ENCODE measurements at regions not wholly inside any gene's neighbourhood (a gene's known extent, or its start where the extent isn't known, plus 50 kb on each side); places are given as distances from the start of the nearest gene placed in this dataset.
"Not testable (repeated sequence)": the region's sequence is repeated elsewhere in the genome, so short reads cannot be mapped to it uniquely, and the experiment has no call there.

- not testable (repeated sequence) for H3K36me3 Mint-ChIP-seq (ENCODE audit: low read depth); H3K4me3 Mint-ChIP-seq
Measured at GRCh38 chr2:196298106-196298723, 126.8 kb upstream of the STK17B start.

GRCh38 chr2:196307775-196308305 lies 136.5 kb upstream of the STK17B start:
- Mint-ChIP-seq H3K4me1 (ENCODE audit: low read depth) (peaks cover 2% of the 10 kb centered on the region), H3K27me3 (ENCODE audit: low read depth) (peaks cover 14% of the 10 kb centered on the region), H3K36me3 (ENCODE audit: low read depth) (no peaks in the 10 kb centered on the region), H3K9me3 (no peaks in the 10 kb centered on the region), H3K4me3 (no peak overlapping the region), H3K27ac (no peak overlapping the region)

More at GRCh38 chr2:196298106-196298723, 126.8 kb upstream of the STK17B start:
- H3K4me1 Mint-ChIP-seq (ENCODE audit: low read depth); H3K9me3 Mint-ChIP-seq; H3K27ac Mint-ChIP-seq; H3K27me3 Mint-ChIP-seq (ENCODE audit: low read depth): not testable (repeated sequence)

GRCh38 chr2:196309691-196310090 lies 138.3 kb upstream of the STK17B start:
- Mint-ChIP-seq H3K9me3 (no peaks in the 10 kb centered on the region), H3K27ac (no peak overlapping the region), H3K27me3 (ENCODE audit: low read depth) (peaks cover 14% of the 10 kb centered on the region), H3K4me3 (no peak overlapping the region), H3K36me3 (ENCODE audit: low read depth) (no peaks in the 10 kb centered on the region), H3K4me1 (ENCODE audit: low read depth) (no peaks in the 10 kb centered on the region)

GRCh38 chr2:196314157-196314556 lies 142.8 kb upstream of the STK17B start:
- peaks cover 7% of the 10 kb centered on the region for H3K27me3 Mint-ChIP-seq (ENCODE audit: low read depth)
- no peaks in the 10 kb centered on the region for H3K36me3 Mint-ChIP-seq (ENCODE audit: low read depth)
- no peaks in the 10 kb centered on the region for H3K4me1 Mint-ChIP-seq (ENCODE audit: low read depth)
- no peak overlapping the region for H3K4me3 Mint-ChIP-seq
- no peaks in the 10 kb centered on the region for H3K9me3 Mint-ChIP-seq
- H3K27ac Mint-ChIP-seq: no peak overlapping the region

GRCh38 chr2:196314780-196315179 lies 143.4 kb upstream of the STK17B start:
- no peak overlapping the region for H3K4me3 Mint-ChIP-seq
- no peak overlapping the region for H3K27ac Mint-ChIP-seq
- no peaks in the 10 kb centered on the region for H3K9me3 Mint-ChIP-seq
- no peaks in the 10 kb centered on the region for H3K4me1 Mint-ChIP-seq (ENCODE audit: low read depth)
- no peaks in the 10 kb centered on the region for H3K36me3 Mint-ChIP-seq (ENCODE audit: low read depth)
- peaks cover under 1% of the 10 kb centered on the region for H3K27me3 Mint-ChIP-seq (ENCODE audit: low read depth)

- Mint-ChIP-seq H3K4me1 (ENCODE audit: low read depth) (no peaks in the 10 kb centered on the region), H3K27me3 (ENCODE audit: low read depth) (no peaks in the 10 kb centered on the region), H3K36me3 (ENCODE audit: low read depth) (no peaks in the 10 kb centered on the region), H3K27ac (no peak overlapping the region), H3K9me3 (no peaks in the 10 kb centered on the region), H3K4me3 (no peak overlapping the region)
Measured at GRCh38 chr2:196315388-196316049, 144.1 kb upstream of the STK17B start.

GRCh38 chr2:196316050-196316430 lies 144.7 kb upstream of the STK17B start:
- Mint-ChIP-seq H3K36me3 (ENCODE audit: low read depth) (no peaks in the 10 kb centered on the region), H3K9me3 (no peaks in the 10 kb centered on the region), H3K27me3 (ENCODE audit: low read depth) (no peaks in the 10 kb centered on the region), H3K4me3 (no peak overlapping the region), H3K27ac (no peak overlapping the region), H3K4me1 (ENCODE audit: low read depth) (no peaks in the 10 kb centered on the region)

- Mint-ChIP-seq H3K4me1 (ENCODE audit: low read depth) (no peaks in the 10 kb centered on the region), H3K9me3 (no peaks in the 10 kb centered on the region), H3K4me3 (no peak overlapping the region), H3K36me3 (ENCODE audit: low read depth) (no peaks in the 10 kb centered on the region), H3K27me3 (ENCODE audit: low read depth) (peaks cover 8% of the 10 kb centered on the region), H3K27ac (no peak overlapping the region)
Measured at GRCh38 chr2:196318517-196319377, 147.4 kb upstream of the STK17B start.

GRCh38 chr2:196322973-196323810 lies 151.8 kb upstream of the STK17B start:
- H3K4me1 Mint-ChIP-seq (ENCODE audit: low read depth): no peaks in the 10 kb centered on the region
- peaks cover 19% of the 10 kb centered on the region for H3K27me3 Mint-ChIP-seq (ENCODE audit: low read depth)
- H3K27ac Mint-ChIP-seq: no peak overlapping the region
- H3K36me3 Mint-ChIP-seq (ENCODE audit: low read depth): no peaks in the 10 kb centered on the region
- H3K4me3 Mint-ChIP-seq: no peak overlapping the region
- H3K9me3 Mint-ChIP-seq: no peaks in the 10 kb centered on the region

GRCh38 chr2:196324211-196324610 lies 152.8 kb upstream of the STK17B start:
- H3K4me1 Mint-ChIP-seq (ENCODE audit: low read depth): no peaks in the 10 kb centered on the region
- no peaks in the 10 kb centered on the region for H3K9me3 Mint-ChIP-seq
- no peak overlapping the region for H3K27ac Mint-ChIP-seq
- peaks cover 19% of the 10 kb centered on the region for H3K27me3 Mint-ChIP-seq (ENCODE audit: low read depth)
- H3K4me3 Mint-ChIP-seq: no peak overlapping the region
- H3K36me3 Mint-ChIP-seq (ENCODE audit: low read depth): no peaks in the 10 kb centered on the region

- no peaks in the 10 kb centered on the region for H3K36me3 Mint-ChIP-seq (ENCODE audit: low read depth)
- H3K27ac Mint-ChIP-seq: no peak overlapping the region
- no peaks in the 10 kb centered on the region for H3K4me1 Mint-ChIP-seq (ENCODE audit: low read depth)
- H3K27me3 Mint-ChIP-seq (ENCODE audit: low read depth): peaks cover 24% of the 10 kb centered on the region
- no peak overlapping the region for H3K4me3 Mint-ChIP-seq
- no peaks in the 10 kb centered on the region for H3K9me3 Mint-ChIP-seq
Measured at GRCh38 chr2:196328088-196328680, 156.8 kb upstream of the STK17B start.

- H3K4me1 Mint-ChIP-seq (ENCODE audit: low read depth): no peaks in the 10 kb centered on the region
- H3K9me3 Mint-ChIP-seq: no peaks in the 10 kb centered on the region
- H3K36me3 Mint-ChIP-seq (ENCODE audit: low read depth): no peaks in the 10 kb centered on the region
- peaks cover 18% of the 10 kb centered on the region for H3K27me3 Mint-ChIP-seq (ENCODE audit: low read depth)
- H3K27ac Mint-ChIP-seq: no peak overlapping the region
- H3K4me3 Mint-ChIP-seq: no peak overlapping the region
Measured at GRCh38 chr2:196329959-196330358, 158.6 kb upstream of the STK17B start.

GRCh38 chr2:196330645-196331044 lies 159.3 kb upstream of the STK17B start:
- H3K4me3 Mint-ChIP-seq: no peak overlapping the region
- H3K27ac Mint-ChIP-seq: no peak overlapping the region
- H3K9me3 Mint-ChIP-seq: no peaks in the 10 kb centered on the region
- H3K27me3 Mint-ChIP-seq (ENCODE audit: low read depth): peaks cover 18% of the 10 kb centered on the region
- H3K4me1 Mint-ChIP-seq (ENCODE audit: low read depth): peaks cover under 1% of the 10 kb centered on the region
- H3K36me3 Mint-ChIP-seq (ENCODE audit: low read depth): no peaks in the 10 kb centered on the region

- Mint-ChIP-seq H3K27ac (no peak overlapping the region), H3K4me3 (no peak overlapping the region), H3K4me1 (ENCODE audit: low read depth) (peaks cover 3% of the 10 kb centered on the region), H3K9me3 (no peaks in the 10 kb centered on the region), H3K36me3 (ENCODE audit: low read depth) (no peaks in the 10 kb centered on the region), H3K27me3 (ENCODE audit: low read depth) (peaks cover 23% of the 10 kb centered on the region)
Measured at GRCh38 chr2:196331143-196331542, 159.8 kb upstream of the STK17B start.

Data from T-helper 1 cell treated with Interleukin-12 subunit alpha and Interleukin-12 subunit beta and Interleukin-4 antibody, amounts not matched to agents 30 μg/mL and 1 μg/mL, for 36 hours (primary cell).